Suprapubic skin (tissue), 4 donors: ENCODE measurements at regions not wholly inside any gene's neighbourhood (a gene's known extent, or its start where the extent isn't known, plus 50 kb on each side); places are given as distances from the start of the nearest gene placed in this dataset.

Experiments used
- EP300 ChIP-seq: sonication (generic); formaldehyde crosslinking; IDR thresholded peaks from one replicate; pipeline ENCODE4 v1.6.1; 2017; ENCODE audit warnings: antibody characterized with exemption
- POLR2AphosphoS5 ChIP-seq, 3 donors: sonication (generic); formaldehyde crosslinking; IDR thresholded peaks; one replicate each; pipeline ENCODE4 v1.6.1; 2017; ENCODE audit warnings: antibody characterized with exemption in 3 of 3
- TF ChIP-seq, protein P1 (sequence below), 2 donors: fragments of 200-600 bp in 1 of 2; fragments of 450-650 bp in 1 of 2; sonication (generic) in 1 of 2; IDR thresholded peaks; one replicate each; pipeline ENCODE4 v1.5.1; 2016 to 2019; ENCODE audit warnings: antibody characterized with exemption in 2 of 2, mild to moderate bottlenecking in 1 of 2, moderate library complexity in 1 of 2

DNA sequence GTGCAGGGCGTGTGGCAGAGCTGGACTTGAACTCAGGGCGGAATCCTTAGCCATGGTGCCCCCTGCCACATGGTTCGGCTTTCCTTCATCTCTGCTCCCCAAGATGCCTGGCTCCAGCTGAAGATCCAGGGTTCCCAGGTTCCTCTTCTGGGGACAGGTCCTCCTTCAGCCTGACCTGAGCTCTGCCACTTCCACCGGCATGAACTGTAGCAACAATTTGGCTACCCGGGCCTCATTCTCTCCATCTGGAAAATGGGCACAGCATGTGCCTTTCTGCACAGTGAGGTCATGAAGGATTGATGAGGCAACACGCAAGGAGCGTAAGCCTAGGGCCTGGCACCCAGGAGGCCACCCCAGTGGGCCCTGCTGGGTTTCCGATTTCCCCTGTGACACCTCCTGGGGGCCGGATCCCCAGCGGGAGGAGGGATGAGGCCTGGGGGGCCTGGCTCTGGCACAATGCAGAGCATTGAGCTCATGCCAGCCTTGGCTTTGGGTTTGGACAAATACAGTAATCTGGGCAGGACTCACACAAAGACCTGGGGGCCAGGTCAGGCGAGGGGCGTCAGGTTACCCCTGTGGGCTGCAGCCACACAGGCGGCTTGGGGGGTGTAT is 74.0 kb downstream of the CEBPB start:
- TF ChIP-seq, protein P1, sequence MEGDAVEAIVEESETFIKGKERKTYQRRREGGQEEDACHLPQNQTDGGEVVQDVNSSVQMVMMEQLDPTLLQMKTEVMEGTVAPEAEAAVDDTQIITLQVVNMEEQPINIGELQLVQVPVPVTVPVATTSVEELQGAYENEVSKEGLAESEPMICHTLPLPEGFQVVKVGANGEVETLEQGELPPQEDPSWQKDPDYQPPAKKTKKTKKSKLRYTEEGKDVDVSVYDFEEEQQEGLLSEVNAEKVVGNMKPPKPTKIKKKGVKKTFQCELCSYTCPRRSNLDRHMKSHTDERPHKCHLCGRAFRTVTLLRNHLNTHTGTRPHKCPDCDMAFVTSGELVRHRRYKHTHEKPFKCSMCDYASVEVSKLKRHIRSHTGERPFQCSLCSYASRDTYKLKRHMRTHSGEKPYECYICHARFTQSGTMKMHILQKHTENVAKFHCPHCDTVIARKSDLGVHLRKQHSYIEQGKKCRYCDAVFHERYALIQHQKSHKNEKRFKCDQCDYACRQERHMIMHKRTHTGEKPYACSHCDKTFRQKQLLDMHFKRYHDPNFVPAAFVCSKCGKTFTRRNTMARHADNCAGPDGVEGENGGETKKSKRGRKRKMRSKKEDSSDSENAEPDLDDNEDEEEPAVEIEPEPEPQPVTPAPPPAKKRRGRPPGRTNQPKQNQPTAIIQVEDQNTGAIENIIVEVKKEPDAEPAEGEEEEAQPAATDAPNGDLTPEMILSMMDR (IDR thresholded peaks at IDR 0.05): no peak
- TF ChIP-seq POLR2AphosphoS5 (IDR thresholded peaks at IDR 0.05) (no peak), EP300 (no peak)
